AG04449 (cell line): ENCODE measurements at regions not wholly inside any gene's neighbourhood (a gene's known extent, or its start where the extent isn't known, plus 50 kb on each side); places are given as distances from the start of the nearest gene placed in this dataset.

Experiments
- CTCF ChIA-PET: fragments of 350-600 bp; formaldehyde crosslinking; extraction: SDS; loops from one replicate; lab custom pipeline; 2021; ENCODE audit warnings: antibody characterized with exemption; lab: Yijun Ruan, JAX
- POLR2A ChIA-PET: fragments of 400-600, 350-600 bp; formaldehyde crosslinking; extraction: SDS; loops from one replicate; lab custom pipeline; 2020; ENCODE audit warnings: antibody characterized with exemption, inconsistent platforms; lab: Yijun Ruan, JAX
- DNase-seq: peaks from one replicate; pipeline ENCODE4 v3.0.0-alpha.2; 2010; ENCODE audit warnings: low read depth, low spot score
- H3K4me3 ChIP-seq: 2 replicates; pipeline ENCODE4 v1.5.1; 2011; ENCODE audit warnings: low read depth, mild to moderate bottlenecking, control low read depth, low read length
- TF ChIP-seq, protein P1 (sequence below): IDR thresholded peaks from one replicate; pipeline ENCODE4 v1.5.1; 2011; ENCODE audit warnings: mild to moderate bottlenecking, moderate library complexity, low read length, control low read depth, inconsistent platforms; ENCODE audit not compliant: insufficient read depth; ENCODE audit errors: missing control alignments

DNA sequence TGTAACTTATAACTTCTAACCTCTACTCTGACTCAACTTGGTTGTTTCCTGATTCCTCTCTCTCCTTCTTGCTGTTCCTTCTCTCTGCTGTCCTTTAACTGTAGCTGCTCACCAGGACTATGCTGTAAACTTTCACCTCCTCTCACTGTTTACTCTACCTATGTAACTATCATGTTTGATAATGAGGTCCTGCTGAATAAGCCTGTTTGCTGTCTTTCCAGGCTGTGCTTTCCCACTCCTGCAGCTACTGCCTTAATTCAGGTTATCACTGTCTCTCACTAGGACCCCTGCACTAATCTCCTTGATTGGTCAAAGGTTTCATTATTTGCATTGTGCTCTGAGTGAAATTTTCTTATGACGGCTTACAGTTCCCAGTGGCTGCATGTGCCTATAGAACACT lies 633.9 kb upstream of the PTBP2 start:
- TF ChIP-seq, protein P1, sequence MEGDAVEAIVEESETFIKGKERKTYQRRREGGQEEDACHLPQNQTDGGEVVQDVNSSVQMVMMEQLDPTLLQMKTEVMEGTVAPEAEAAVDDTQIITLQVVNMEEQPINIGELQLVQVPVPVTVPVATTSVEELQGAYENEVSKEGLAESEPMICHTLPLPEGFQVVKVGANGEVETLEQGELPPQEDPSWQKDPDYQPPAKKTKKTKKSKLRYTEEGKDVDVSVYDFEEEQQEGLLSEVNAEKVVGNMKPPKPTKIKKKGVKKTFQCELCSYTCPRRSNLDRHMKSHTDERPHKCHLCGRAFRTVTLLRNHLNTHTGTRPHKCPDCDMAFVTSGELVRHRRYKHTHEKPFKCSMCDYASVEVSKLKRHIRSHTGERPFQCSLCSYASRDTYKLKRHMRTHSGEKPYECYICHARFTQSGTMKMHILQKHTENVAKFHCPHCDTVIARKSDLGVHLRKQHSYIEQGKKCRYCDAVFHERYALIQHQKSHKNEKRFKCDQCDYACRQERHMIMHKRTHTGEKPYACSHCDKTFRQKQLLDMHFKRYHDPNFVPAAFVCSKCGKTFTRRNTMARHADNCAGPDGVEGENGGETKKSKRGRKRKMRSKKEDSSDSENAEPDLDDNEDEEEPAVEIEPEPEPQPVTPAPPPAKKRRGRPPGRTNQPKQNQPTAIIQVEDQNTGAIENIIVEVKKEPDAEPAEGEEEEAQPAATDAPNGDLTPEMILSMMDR: no peak
- DNase-seq: no peak
- ChIA-PET CTCF (no interaction called here), POLR2A (no interaction called here)
- no peak overlapping the region for H3K4me3 ChIP-seq

- no peak overlapping the region for H3K4me3 ChIP-seq
- ChIA-PET CTCF (no interaction called here), POLR2A (no interaction called here)
- no peak for DNase-seq
- TF ChIP-seq, protein P1: no peak
These were observed 631.5 kb upstream of the PTBP2 start for GRCh38 chr1:96090134-96090533.

- TF ChIP-seq, protein P1: no peak
- no peak for DNase-seq
- H3K4me3 ChIP-seq: no peak overlapping the region
- CTCF ChIA-PET: no interaction called here
- POLR2A ChIA-PET: no interaction called here
These were observed 625.6 kb upstream of the PTBP2 start for GRCh38 chr1:96095849-96096612.

DNA sequence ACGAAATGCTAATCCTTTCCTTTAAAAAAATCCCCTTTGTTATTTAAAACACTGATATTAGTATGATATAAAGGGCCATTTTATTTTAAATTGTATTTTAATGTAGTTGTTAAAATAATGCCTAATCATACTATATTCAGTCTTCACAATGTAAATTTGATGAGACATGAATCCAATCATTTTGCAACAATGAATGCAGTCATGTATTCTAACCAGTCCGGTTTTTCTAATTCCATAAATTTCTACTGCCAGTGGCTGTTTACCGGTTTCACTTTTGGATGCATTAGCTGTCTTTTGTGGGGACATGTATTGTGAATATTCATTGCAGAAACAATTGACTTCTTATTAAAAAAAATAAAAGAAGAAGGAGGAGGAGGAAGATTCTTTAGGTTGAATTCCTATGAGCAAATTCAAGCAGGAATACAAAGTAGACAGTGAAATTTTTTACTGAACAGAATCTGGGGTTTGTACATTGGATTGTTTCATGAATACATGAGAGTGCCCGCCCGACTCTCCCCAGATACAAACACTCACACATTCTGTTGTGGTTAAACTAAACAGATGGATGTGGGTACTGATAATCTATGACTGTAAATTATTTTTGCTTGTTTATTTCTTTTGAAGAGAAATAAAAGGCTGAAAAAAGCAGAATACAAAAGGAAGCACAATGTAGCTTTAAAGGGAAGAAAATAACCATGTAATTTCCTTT lies 624.8 kb upstream of the PTBP2 start:
- H3K4me3 ChIP-seq: no peak overlapping the region
- ChIA-PET CTCF (no interaction called here), POLR2A (no interaction called here)
- TF ChIP-seq, protein P1: no peak
- DNase-seq: no peak

DNA sequence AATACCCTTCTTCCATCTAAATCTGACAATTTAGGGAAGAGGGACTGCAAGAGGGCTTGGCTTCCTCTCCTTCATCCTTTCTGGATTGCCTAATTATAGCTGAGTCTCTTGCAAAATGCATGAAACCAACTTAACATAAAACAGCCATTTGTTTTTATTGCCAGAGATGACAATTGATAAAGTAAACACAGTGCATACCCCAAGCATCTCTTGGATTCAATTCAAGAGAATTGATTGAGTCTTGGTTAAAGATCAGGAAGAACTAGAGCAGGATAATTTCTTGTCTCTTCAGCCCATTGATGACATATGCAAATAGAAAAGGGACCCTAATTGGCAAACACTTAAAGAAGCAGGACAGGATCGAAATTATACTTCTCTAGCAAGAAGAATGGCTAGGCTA lies 617.1 kb upstream of the PTBP2 start:
- no peak for DNase-seq
- no peak overlapping the region for H3K4me3 ChIP-seq
- CTCF ChIA-PET: no interaction called here
- TF ChIP-seq, protein P1: no peak
- POLR2A ChIA-PET: no interaction called here

- CTCF ChIA-PET: no interaction called here
- no peak overlapping the region for H3K4me3 ChIP-seq
- TF ChIP-seq, protein P1: no peak
- POLR2A ChIA-PET: no interaction called here
- no peak for DNase-seq
These were observed 616.7 kb upstream of the PTBP2 start for GRCh38 chr1:96104906-96105305.
